ENCODE measurements at regions not wholly inside any gene's neighbourhood (a gene's known extent, or its start where the extent isn't known, plus 50 kb on each side); places are given as distances from the start of the nearest gene placed in this dataset.

DNA sequence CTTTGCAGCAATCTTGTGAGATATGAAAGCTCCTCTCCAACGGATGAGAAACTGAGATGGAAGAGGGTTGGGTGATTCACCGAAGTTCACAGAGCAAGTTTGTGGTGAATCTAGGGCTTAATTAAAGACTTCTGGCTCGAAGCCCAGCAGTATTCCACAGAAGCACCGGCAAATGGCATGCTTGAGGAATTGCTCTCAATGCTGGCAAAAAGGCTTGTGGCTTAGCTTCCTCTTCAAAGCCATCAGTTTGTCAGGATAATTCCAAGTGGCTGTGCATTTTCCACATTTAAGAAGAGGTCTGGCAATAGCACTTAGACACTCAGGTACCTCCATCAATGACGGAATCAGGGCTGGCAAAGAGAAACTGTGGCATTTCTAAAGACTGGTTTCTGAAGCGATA is 98.7 kb upstream of the SLC66A3 start:
- H3K36me3 ChIP-seq (ENCODE audit: control insufficient read depth, insufficient read depth, low read length), result no peaks in the 10 kb centered on the region
- H3K9me3 ChIP-seq (replicated peaks; ENCODE audit: control insufficient read depth, low read depth, low read length), result peaks cover 6% of the 10 kb centered on the region
- H3K27ac ChIP-seq (ENCODE audit: low read length), result no peak overlapping the region
- no peak for DNase-seq
- no peaks in the 10 kb centered on the region for H3K27me3 ChIP-seq (ENCODE audit: control insufficient read depth, insufficient read depth, low read length)
- H3K4me3 ChIP-seq (ENCODE audit: low read length), result no peak overlapping the region
- 51% methylated on average over 4 of the region's 6 CpGs for WGBS (ENCODE audit: insufficient coverage)
- H3K4me1 ChIP-seq (ENCODE audit: control insufficient read depth, insufficient read depth, low read length), result no peaks in the 10 kb centered on the region

- H3K4me1 ChIP-seq (ENCODE audit: control insufficient read depth, insufficient read depth, low read length), result no peaks in the 10 kb centered on the region
- DNase-seq, result no peak
- no peaks in the 10 kb centered on the region for H3K36me3 ChIP-seq (ENCODE audit: control insufficient read depth, insufficient read depth, low read length)
- peaks cover 8% of the 10 kb centered on the region for H3K9me3 ChIP-seq (replicated peaks; ENCODE audit: control insufficient read depth, low read depth, low read length)
- no peaks in the 10 kb centered on the region for H3K27me3 ChIP-seq (ENCODE audit: control insufficient read depth, insufficient read depth, low read length)
- H3K4me3 ChIP-seq (ENCODE audit: low read length), result no peak overlapping the region
- WGBS (ENCODE audit: insufficient coverage), result 80% methylated on average over 2 of the region's 4 CpGs
- no peak overlapping the region for H3K27ac ChIP-seq (ENCODE audit: low read length)
These were observed 98.2 kb upstream of the SLC66A3 start for GRCh38 chr2:11057031-11057430.

GRCh38 chr2:11058129-11058528 is 97.1 kb upstream of the SLC66A3 start:
- H3K4me3 ChIP-seq (ENCODE audit: low read length), result no peak overlapping the region
- WGBS (ENCODE audit: insufficient coverage), result 76% methylated on average over 4 of the region's 5 CpGs
- no peaks in the 10 kb centered on the region for H3K36me3 ChIP-seq (ENCODE audit: control insufficient read depth, insufficient read depth, low read length)
- no peak for DNase-seq
- H3K27me3 ChIP-seq (ENCODE audit: control insufficient read depth, insufficient read depth, low read length), result no peaks in the 10 kb centered on the region
- peaks cover 9% of the 10 kb centered on the region for H3K9me3 ChIP-seq (replicated peaks; ENCODE audit: control insufficient read depth, low read depth, low read length)
- H3K27ac ChIP-seq (ENCODE audit: low read length), result no peak overlapping the region
- no peaks in the 10 kb centered on the region for H3K4me1 ChIP-seq (ENCODE audit: control insufficient read depth, insufficient read depth, low read length)

DNA sequence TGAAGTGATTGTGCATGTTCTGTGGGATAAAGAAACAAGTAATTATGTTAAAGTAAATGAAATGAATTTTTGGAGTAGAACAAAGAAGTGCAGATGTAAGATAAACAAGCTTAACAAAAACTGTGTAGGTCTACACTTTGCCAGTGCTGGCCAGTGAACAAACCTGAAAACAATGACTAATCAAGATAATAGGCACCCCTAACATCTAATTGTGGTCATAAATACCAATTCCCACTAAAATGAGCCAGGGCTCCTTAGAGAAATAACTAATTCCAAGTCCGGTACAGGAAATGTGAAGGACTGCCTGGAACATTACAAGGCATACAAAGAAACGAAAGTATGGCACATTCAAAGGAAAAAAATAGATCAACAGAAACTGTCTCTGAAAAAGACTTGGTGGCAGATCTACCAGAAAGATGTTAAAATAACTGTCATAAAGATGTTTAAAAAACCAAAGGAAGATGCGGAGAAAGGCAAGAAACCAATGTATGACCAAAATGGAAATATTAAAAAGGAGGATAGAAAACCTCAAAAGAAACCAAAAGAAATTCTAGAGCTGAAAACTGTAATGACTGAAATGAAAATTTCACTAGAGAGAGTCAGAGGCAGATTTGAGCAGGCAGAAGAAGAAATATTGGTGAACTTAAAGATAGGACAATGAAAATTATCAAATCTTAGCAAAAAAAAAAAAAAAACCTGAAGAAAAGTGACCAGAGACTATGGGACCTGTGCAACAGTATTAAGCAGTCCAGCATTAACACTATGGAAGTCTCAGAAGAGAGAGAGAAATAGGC is 94.7 kb upstream of the SLC66A3 start:
- Histone ChIP-seq H3K4me1 (ENCODE audit: control insufficient read depth, insufficient read depth, low read length) (no peaks in the 10 kb centered on the region), H3K27me3 (ENCODE audit: control insufficient read depth, insufficient read depth, low read length) (peaks cover 3% of the 10 kb centered on the region), H3K36me3 (ENCODE audit: control insufficient read depth, insufficient read depth, low read length) (no peaks in the 10 kb centered on the region), H3K9me3 (replicated peaks; ENCODE audit: control insufficient read depth, low read depth, low read length) (peaks cover 9% of the 10 kb centered on the region), H3K4me3 (ENCODE audit: low read length) (no peak overlapping the region), H3K27ac (ENCODE audit: low read length) (no peak overlapping the region)
- no peak for DNase-seq
- 100% methylated on average over 1 of the region's 3 CpGs for WGBS (ENCODE audit: insufficient coverage)

DNA sequence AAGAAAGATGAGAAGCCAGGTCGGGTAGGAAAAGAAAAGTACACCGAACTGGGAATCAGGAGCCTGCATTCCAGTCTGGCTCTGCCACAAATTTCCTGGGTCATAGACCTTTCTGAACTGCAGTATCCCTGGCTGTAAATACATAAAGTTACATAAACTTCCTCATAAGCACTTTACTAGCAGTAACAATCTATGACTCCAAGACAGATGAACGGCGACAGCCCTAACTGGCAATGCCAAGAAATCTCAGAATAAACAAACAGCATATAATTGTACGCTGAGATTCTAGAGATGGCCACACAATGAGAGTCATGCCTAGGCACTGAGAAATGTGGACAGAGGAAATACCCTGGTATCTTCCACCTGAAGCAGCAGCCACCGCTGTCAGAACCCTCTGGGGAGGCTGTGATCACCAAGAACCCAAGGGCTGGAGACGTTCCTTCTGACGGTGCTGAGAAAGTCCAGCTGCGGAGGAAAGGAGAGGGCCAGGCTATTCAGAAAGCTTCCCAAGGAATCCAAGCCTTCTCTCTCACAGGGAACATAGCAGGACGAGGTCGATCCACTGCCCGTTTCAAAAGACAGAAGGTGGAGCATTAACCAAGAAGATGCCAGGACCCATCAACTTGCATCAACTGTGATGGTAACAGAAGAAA is 89.3 kb upstream of the SLC66A3 start:
- H3K4me3 ChIP-seq (ENCODE audit: low read length), result no peak overlapping the region
- H3K27ac ChIP-seq (ENCODE audit: low read length), result no peak overlapping the region
- DNase-seq, result no peak
- 60% methylated on average over 7 of the region's 12 CpGs for WGBS (ENCODE audit: insufficient coverage)
- no peaks in the 10 kb centered on the region for H3K4me1 ChIP-seq (ENCODE audit: control insufficient read depth, insufficient read depth, low read length)
- peaks cover 3% of the 10 kb centered on the region for H3K27me3 ChIP-seq (ENCODE audit: control insufficient read depth, insufficient read depth, low read length)
- peaks cover 5% of the 10 kb centered on the region for H3K9me3 ChIP-seq (replicated peaks; ENCODE audit: control insufficient read depth, low read depth, low read length)
- H3K36me3 ChIP-seq (ENCODE audit: control insufficient read depth, insufficient read depth, low read length), result no peaks in the 10 kb centered on the region

DNA sequence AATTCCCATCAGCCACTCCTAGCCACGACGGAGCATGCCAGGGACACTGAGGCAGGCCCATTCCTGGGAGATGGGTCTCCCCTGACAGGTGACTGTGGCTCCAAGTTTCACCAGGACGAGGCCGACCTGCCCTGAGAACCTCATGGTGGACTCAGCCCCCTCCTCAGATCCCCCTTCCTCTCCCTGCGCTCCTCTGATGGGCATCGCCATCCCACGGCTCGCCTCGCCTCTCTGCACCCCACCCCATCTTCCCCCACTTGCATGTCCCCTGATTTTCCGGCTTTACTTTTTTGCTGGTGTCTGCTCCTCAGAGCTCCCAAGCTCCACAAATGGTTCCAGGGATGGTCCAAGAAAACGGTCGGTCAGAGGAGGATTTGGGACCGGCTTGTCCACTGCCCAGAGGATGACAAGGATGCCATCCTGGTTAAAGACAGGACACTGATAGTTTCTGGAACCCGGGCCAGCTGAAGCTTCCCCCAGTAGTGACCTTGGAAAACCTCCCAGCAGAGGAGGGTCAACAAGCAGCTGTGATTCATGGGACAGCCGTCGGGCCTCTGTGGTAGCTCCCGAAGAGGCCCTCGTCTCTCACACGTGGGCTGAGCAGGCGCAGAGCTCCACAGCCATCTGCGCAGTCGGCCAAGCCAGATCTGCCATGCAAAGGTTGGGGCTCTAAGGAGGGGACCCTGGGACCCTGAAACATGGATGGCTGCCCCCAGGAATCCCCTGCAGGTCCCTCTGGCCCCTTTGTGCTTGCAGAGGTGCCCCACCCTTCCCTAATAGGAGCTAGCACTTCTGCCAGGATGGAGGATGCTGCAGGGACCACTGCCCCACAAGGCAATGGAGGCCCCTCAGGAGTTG is 87.8 kb upstream of the SLC66A3 start:
- Histone ChIP-seq H3K4me1 (ENCODE audit: control insufficient read depth, insufficient read depth, low read length) (no peaks in the 10 kb centered on the region), H3K4me3 (ENCODE audit: low read length) (no peak overlapping the region), H3K9me3 (replicated peaks; ENCODE audit: control insufficient read depth, low read depth, low read length) (no peaks in the 10 kb centered on the region), H3K27me3 (ENCODE audit: control insufficient read depth, insufficient read depth, low read length) (peaks cover 3% of the 10 kb centered on the region), H3K36me3 (ENCODE audit: control insufficient read depth, insufficient read depth, low read length) (no peaks in the 10 kb centered on the region), H3K27ac (ENCODE audit: low read length) (no peak overlapping the region)
- 82% methylated on average over 22 of the region's 22 CpGs for WGBS (ENCODE audit: insufficient coverage)
- DNase-seq, result no peak

DNA sequence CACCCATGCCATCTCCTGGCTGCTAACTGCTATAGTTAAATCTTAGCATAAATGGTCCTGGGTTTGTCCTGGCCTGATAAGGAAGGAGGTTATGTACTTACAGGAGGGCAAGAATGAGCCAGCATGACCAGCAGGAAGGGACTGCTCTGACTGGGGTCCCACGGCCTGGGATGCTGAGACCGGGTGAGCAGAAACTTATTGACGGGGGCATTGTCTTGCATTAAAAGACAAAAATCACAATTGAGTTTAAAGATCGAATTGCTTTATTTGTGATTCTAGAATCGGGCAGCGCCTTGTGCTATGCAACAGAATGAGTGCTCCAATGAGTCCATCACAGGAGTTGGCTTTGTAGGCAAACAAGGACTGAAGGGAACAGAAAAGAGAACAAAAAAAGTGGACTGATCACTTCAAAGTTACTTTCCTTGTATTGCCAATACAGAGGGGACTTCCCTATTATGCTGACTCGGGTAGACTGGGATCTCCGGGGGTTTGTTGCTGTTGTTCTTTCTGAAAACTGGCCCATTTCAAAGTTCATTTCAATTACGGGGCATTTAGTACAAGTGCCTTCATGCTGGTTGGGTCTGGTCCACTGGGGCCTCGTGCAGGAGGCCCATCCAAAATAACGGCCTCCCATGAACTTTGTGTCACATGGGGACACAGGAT is 87.1 kb upstream of the SLC66A3 start:
- Histone ChIP-seq H3K4me1 (ENCODE audit: control insufficient read depth, insufficient read depth, low read length) (no peaks in the 10 kb centered on the region), H3K27me3 (ENCODE audit: control insufficient read depth, insufficient read depth, low read length) (peaks cover 3% of the 10 kb centered on the region), H3K4me3 (ENCODE audit: low read length) (no peak overlapping the region), H3K9me3 (replicated peaks; ENCODE audit: control insufficient read depth, low read depth, low read length) (no peaks in the 10 kb centered on the region), H3K27ac (ENCODE audit: low read length) (no peak overlapping the region), H3K36me3 (ENCODE audit: control insufficient read depth, insufficient read depth, low read length) (no peaks in the 10 kb centered on the region)
- no peak for DNase-seq
- WGBS (ENCODE audit: insufficient coverage), result 85% methylated on average over 9 of the region's 11 CpGs

- Histone ChIP-seq H3K27me3 (ENCODE audit: control insufficient read depth, insufficient read depth, low read length) (peaks cover 3% of the 10 kb centered on the region), H3K36me3 (ENCODE audit: control insufficient read depth, insufficient read depth, low read length) (no peaks in the 10 kb centered on the region), H3K4me3 (ENCODE audit: low read length) (no peak overlapping the region), H3K4me1 (ENCODE audit: control insufficient read depth, insufficient read depth, low read length) (no peaks in the 10 kb centered on the region), H3K9me3 (replicated peaks; ENCODE audit: control insufficient read depth, low read depth, low read length) (no peaks in the 10 kb centered on the region), H3K27ac (ENCODE audit: low read length) (no peak overlapping the region)
- WGBS (ENCODE audit: insufficient coverage), result 81% methylated on average over 10 of the region's 13 CpGs
- no peak for DNase-seq
These were observed 86.3 kb upstream of the SLC66A3 start for GRCh38 chr2:11068856-11069526.

- Histone ChIP-seq H3K27ac (ENCODE audit: low read length) (no peak overlapping the region), H3K4me1 (ENCODE audit: control insufficient read depth, insufficient read depth, low read length) (no peaks in the 10 kb centered on the region), H3K36me3 (ENCODE audit: control insufficient read depth, insufficient read depth, low read length) (no peaks in the 10 kb centered on the region), H3K4me3 (ENCODE audit: low read length) (no peak overlapping the region), H3K27me3 (ENCODE audit: control insufficient read depth, insufficient read depth, low read length) (peaks cover 3% of the 10 kb centered on the region), H3K9me3 (replicated peaks; ENCODE audit: control insufficient read depth, low read depth, low read length) (no peaks in the 10 kb centered on the region)
- WGBS (ENCODE audit: insufficient coverage), result 88% methylated on average over 10 of the region's 10 CpGs
- no peak for DNase-seq
These were observed 85.6 kb upstream of the SLC66A3 start for GRCh38 chr2:11069566-11070185.
